Epithelial cell of prostate (primary cell): ENCODE measurements at regions not wholly inside any gene's neighbourhood (a gene's known extent, or its start where the extent isn't known, plus 50 kb on each side); places are given as distances from the start of the nearest gene placed in this dataset.

ENCODE experiments used
- DNase-seq: peaks from one replicate; pipeline ENCODE4 v3.0.0-alpha.2; 2011; ENCODE audit warnings: low read depth, low spot score
- H3K27ac ChIP-seq: fragments of 450-650 bp; 2 replicates; pipeline ENCODE4 v1.5.1; 2017; ENCODE audit warnings: mild to moderate bottlenecking

- no peak overlapping the region for H3K27ac ChIP-seq
- DNase-seq: no peak
Observed at GRCh38 chr13:100941377-100942368, 267.1 kb upstream of the TMTC4 start.

- no peak for DNase-seq
- H3K27ac ChIP-seq: no peak overlapping the region
Observed at GRCh38 chr13:100940658-100941057, 266.1 kb upstream of the TMTC4 start.

- no peak overlapping the region for H3K27ac ChIP-seq
- no peak for DNase-seq
Observed at GRCh38 chr13:100933841-100934240, 259.2 kb upstream of the TMTC4 start.

DNA sequence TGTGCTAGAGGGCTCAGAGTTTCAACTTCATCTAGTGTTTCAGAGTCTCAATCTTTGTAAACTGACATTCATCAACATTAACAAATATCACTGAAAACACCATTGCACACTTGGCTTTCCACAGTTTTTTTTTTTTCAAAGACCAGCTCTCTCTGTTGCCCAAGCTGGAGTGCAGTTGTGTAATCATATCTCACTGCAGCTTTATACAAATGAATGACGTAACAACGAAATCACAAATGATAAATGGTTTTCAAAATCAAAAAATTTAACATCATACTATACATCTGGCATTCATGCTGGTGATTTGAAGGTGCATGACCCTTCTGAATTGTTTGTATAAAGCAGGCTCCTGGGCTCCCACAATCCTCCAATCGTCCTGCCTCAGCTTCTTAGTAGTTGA is 248.0 kb upstream of the TMTC4 start:
- no peak overlapping the region for H3K27ac ChIP-seq
- no peak for DNase-seq

DNA sequence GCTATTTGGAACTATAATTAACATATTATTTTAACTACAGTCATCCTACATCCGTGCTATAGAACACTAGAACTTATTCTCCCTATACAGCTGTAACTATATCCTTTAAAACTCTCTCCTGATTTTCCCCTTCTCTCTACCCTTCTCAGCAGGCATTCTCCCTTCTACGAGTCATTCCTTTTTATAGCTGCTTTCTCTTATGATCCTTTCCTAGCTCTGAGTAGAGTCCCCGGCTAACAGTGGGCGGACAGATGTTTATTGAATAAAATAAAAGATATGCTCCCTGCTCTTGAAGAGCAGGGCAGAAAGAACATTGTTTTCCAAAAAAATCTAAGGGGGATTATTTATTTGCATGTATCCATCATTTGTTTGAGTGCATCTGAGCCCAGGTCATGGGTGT is 246.5 kb upstream of the TMTC4 start:
- DNase-seq: no peak
- no peak overlapping the region for H3K27ac ChIP-seq

GRCh38 chr13:100917011-100917410 is 242.4 kb upstream of the TMTC4 start:
- no peak for DNase-seq
- no peak overlapping the region for H3K27ac ChIP-seq

DNA sequence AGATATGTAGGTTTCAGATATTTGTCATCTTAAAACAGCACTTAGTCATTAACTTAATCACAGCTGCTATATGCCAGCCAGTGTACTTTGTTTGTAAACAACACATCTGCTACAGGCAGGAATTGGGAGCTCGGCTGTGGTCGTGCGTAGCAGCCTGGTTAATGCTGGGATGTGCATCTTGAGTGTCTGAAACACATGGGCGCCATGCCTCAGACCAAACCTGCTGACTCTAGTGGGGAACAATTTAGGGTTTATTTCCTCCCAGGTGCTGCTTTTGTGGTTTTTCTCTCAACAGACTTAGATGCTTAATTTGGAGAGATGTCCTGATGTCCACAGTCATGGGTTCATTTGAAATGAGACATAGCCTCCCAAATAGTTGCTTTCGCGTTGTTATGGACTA is 238.5 kb upstream of the TMTC4 start:
- no peak for DNase-seq
- no peak overlapping the region for H3K27ac ChIP-seq

DNA sequence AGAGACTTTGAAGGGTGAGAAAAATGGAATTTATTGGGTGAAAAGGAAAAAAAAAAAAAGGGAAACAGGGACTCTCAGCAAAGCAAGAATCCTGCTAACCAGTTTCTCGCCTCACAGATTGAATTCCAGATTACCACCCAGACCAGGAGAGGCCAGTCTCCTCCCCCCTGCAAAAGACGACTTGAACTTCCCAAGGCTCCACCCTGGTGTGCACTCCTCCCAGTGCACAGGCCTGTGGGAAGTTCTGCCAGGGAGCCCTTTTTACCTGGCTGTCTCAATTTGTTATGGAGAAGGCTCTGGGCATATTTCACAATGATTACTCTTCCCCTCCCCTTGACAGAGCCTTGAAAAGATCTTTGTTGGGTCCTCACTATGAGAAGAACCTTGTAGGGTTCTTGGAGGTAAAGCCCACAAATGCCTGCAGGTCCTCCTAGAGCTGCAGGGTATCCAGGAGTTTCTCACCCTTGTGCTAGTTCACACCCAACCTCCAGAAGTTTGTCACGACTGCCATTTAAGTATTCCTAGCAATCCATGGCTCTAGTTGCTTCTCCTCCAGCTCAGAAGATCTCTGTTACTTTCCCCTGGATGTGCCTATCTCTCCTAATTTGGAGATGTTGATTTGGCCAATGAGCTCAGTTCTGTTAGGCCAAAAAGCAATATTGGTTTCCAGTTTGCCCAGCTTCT is 229.8 kb upstream of the TMTC4 start:
- no peak for DNase-seq
- H3K27ac ChIP-seq: no peak overlapping the region

- no peak overlapping the region for H3K27ac ChIP-seq
- DNase-seq: no peak
Observed at GRCh38 chr13:100899720-100900316, 225.2 kb upstream of the TMTC4 start.

DNA sequence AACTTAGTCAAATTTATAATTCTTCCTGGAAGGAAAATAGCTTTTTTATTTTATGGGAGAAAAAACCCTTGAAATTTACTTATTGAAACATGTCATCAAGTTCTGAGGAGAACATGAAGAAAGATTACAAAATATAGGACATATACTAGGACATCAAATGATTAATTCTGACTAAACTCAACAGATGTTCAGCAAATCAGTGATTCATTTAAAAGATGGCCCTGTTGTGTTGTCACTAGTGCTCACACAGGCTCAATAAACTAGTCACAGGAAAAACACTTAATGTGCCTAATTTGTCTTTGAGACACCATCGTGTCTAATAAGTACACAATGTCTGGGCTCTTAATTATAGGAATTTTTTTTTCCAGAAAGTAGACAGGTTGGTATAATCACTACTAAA is 223.8 kb upstream of the TMTC4 start:
- no peak for DNase-seq
- no peak overlapping the region for H3K27ac ChIP-seq

DNA sequence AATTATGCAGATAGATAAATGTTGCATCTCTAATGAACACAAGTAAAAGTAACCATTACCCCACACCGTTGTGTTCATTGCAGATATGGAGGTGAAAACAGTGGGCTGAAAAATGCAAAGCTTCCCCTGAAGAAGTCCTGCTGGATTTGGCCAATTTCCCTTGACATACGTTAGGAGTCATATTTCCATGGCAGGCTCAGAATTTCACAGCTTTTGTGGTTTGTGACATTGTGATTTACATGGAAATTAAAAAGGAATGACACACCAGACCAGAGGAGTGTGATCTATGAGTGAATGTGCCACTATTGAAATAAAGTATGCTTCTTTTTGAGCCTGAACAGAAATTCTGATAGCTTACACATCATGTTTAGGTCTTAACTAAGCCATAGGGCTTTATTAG is 221.1 kb upstream of the TMTC4 start:
- DNase-seq: no peak
- H3K27ac ChIP-seq: no peak overlapping the region

GRCh38 chr13:100892981-100893380 is 218.4 kb upstream of the TMTC4 start:
- DNase-seq: no peak
- no peak overlapping the region for H3K27ac ChIP-seq

GRCh38 chr13:100890645-100891044 is 216.1 kb upstream of the TMTC4 start:
- H3K27ac ChIP-seq: no peak overlapping the region
- no peak for DNase-seq

DNA sequence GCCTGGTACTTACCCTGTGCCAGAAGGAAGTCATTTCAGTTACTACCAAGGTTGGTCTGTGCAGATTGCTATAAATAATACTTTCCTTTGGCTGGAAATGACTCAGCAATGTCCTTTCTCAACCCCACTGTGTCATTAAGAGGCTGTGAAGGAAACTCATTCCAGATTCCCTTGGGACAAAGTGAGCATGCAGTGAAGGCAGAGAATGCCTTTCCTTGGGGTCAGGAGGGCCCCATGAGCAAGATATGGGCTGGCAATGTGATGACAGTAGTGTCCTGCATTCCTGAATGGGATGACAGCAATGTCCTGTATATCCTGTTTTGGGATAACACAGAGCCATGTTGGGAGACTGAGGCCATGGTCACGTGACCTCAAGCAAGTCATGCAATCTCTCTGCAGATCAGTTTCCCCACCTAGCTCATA is 213.1 kb upstream of the TMTC4 start:
- DNase-seq: no peak
- no peak overlapping the region for H3K27ac ChIP-seq

- H3K27ac ChIP-seq: no peak overlapping the region
- no peak for DNase-seq
Observed at GRCh38 chr13:100883453-100883852, 208.9 kb upstream of the TMTC4 start.

GRCh38 chr13:100881291-100881864 is 206.8 kb upstream of the TMTC4 start:
- no peak overlapping the region for H3K27ac ChIP-seq
- no peak for DNase-seq

DNA sequence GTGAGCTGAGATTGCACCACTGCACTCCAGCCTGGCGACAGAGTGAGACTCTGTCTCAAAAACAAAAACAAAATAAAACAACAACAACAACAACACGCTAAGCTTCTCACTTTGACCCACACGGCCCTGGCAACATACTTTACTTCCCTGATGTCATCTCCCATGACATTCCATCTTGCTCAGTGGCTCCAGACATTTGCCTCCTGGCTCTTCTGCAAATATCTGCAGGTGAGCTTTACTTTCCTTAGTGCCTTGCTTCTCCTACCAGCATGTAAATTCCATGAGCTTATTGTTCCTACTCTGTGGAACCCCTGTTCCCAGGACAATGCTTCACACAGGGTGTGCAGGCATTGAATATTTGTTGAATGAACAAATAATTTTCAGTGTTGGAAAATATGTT is 205.6 kb upstream of the TMTC4 start:
- no peak overlapping the region for H3K27ac ChIP-seq
- DNase-seq: no peak

- no peak overlapping the region for H3K27ac ChIP-seq
- DNase-seq: no peak
Observed at GRCh38 chr13:100879255-100879654, 204.7 kb upstream of the TMTC4 start.

DNA sequence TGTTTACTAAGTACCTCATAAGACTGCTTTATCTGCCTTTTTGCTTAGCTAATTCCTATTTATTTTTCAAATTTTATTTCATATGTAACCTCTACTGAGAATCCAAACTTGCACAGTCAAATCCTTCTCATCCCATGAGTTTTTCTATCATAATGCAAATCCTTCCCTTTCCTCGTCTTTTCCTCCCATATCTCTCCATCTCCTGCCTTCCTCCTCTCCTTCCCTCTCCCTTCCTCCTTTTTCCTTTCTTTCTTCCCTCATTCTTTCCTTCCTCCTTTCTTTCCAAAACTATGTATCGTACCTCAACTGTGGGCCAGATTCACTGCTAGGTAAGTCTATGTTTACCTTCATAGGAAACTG is 201.4 kb upstream of the TMTC4 start:
- DNase-seq: no peak
- H3K27ac ChIP-seq: no peak overlapping the region

DNA sequence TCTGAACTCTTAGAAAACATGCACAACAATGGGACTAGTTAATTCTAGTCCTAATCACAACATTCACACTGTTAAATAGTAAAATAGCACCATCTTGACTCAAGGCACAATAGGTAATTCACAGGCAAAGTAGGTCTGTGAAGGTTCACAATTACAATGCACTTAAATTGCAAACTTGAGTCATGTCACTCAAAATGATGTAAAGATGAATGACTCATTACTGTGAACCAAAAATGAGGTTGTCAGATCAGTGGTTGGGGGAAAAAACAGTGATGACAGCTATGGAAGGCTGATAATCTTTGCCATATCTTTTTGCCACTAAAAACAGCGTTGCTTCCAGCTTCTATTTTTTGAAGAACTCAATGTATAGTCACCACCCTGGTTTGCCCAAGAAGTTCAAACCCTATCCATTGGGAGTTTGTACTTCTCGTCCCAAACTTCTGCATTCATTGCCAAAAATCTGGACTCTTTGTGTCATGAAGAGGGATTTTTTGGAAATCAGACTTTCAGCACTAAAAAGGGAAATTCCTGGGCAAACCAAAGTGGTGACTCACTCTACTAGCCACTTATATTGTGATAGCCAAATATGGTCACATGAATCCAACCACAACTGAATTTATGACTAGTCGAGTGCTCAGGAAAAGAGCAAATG is 200.9 kb upstream of the TMTC4 start:
- no peak for DNase-seq
- H3K27ac ChIP-seq: no peak overlapping the region
